Loucy (cell line): ENCODE measurements at regions not wholly inside any gene's neighbourhood (a gene's known extent, or its start where the extent isn't known, plus 50 kb on each side); places are given as distances from the start of the nearest gene placed in this dataset.

Experiments used
- CTCF ChIP-seq: fragments of 200-600 bp; sonication (generic); conservative IDR thresholded peaks from 2 replicates; pipeline ENCODE4 v1.5.1; 2014; ENCODE audit warnings: mild to moderate bottlenecking, antibody characterized with exemption, low read length
- EZH2phosphoT487 ChIP-seq: fragments of 200-600 bp; IDR thresholded peaks from 2 replicates; pipeline ENCODE4 v1.6.1; 2018; ENCODE audit warnings: antibody characterized with exemption, mild to moderate bottlenecking, moderate library complexity, borderline replicate concordance

- TF ChIP-seq CTCF: no peak
- TF ChIP-seq EZH2phosphoT487: no peak
These were observed 58.9 kb upstream of the LINGO1 start for GRCh38 chr15:77691607-77692006.
